ENCODE measurements at regions not wholly inside any gene's neighbourhood (a gene's known extent, or its start where the extent isn't known, plus 50 kb on each side); places are given as distances from the start of the nearest gene placed in this dataset.

DNA sequence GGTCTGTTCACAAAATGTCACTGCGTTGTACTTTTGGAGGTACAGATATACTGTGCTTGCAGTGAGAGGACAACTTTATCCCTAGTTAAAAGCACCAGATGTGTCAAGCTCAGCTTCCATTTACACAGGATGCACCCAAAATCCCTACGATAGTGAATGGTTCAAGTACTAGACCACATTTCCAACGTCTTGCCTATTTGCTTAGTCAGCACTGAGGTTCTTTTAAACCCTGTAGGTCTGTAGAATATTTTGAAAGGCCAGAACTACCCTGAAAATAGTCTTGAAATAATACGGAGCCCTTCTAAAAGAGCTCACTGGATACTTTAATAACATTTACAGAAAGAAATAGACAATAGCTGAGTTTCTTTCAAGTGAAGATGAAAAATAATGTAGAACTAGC lies 466.1 kb downstream of the FUT8 start:
- no peak for DNase-seq

DNA sequence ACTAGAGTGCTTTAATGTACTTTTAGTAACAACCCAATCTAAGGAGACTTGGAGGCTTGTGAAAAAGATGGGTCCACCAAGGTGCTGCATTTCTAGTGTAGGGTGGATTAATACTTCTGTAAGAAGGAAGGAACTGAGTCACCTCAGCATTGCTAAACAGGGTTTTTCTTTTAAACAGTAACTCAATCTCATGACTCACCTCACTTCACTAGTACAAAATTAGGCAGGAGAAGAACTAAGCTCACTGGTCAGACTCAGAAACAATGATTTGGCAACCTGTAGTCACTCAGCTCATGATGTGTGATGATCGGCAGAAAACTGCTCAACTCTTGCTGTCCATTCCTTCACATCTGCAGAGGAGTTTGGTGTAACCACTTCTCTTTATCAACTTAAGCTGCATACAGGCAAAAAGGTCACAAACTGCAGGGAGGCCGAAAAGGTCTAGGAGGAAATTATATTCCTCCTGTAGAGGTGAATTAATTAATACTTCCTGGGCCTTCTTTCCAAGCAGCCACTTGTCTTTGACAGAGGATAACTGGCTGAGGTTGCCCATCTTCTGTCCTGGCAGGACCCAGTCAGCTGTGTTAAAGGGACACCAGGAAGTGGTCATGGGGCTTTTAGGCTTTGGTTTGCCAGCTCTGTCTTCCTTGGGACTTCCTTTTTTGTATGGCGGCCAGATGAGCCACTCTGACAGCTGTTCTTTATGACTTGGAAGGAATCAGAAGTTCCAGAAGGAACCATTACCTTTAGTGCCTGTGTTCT lies 466.9 kb downstream of the FUT8 start:
- DNase-seq: no peak

DNA sequence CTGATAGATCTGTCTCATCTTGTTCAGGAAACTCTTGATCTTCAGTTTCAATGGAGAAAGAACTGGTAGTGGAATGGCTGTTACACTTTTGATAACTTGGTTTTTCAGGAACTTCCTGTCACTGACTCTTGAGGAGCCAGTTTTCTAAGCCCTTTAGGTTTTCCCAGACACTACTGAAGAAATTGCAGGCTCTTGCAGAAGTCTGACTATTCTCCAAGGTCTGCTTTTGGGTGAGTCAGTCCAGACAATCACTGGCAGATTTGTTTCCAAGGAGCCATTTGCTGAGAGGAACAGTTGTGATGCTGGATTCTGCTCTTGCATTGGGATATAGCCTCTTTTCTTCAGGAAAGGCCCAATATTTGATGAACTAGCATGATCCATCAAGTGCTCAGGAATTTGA lies 468.0 kb downstream of the FUT8 start:
- DNase-seq: no peak

DNA sequence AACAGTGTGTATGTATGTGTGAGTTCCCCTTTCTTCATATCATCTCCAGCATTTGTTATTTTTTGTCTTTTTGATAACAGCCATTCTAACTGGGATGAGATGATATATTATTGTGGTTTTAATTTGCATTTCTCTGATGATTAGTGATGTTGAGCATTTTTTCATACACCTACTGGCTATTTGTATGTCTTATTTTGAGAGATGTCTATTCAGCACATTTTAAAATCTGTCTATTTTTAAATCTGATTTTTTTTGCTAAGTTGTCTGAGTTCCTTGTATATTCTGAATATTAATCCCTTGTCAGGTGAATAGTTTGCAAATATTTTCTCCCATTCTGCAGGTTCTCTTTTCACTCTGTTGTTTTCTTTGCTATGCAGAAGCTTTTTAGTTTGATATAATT lies 469.1 kb downstream of the FUT8 start:
- no peak for DNase-seq

DNA sequence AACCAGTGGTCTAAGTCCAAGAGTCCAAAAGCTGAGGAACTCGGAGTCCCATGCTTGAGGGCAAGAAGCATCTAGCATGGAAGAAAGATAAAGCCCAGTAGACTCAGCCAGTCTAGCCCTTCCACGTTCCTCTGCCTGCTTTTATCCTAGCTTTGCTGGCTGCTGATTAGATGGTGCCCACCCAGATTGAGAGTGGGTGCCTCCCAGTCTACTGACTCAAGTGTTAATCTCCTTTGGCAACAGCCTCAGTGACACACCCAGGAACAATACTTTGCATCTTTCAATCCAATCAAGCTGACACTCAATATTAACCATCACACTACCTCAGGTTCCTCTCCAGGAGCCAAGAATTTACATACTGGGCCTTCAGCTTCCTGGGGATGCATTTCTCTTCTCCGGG lies 476.1 kb downstream of the FUT8 start:
- no peak for DNase-seq

DNA sequence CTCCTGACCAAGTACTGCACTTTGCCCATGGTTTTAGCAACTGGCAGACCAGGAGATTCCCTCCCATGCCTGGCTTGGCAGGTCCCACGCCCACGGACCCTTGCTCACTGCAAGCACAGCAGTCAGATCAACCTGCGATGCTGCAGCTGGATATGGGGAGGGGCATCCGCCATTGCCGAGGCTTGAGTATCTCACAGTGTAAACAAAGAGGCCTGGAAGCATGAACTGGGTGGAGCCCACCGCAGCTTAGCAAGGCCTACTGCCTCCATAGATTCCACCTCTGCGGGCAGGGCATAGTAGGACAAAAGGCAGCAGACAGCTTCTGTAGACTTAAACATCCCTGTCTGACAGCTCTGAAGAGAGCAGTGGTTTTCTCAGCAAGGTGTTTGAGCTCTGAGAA lies 479.8 kb downstream of the FUT8 start:
- peak; percentile 57 for DNase-seq

DNA sequence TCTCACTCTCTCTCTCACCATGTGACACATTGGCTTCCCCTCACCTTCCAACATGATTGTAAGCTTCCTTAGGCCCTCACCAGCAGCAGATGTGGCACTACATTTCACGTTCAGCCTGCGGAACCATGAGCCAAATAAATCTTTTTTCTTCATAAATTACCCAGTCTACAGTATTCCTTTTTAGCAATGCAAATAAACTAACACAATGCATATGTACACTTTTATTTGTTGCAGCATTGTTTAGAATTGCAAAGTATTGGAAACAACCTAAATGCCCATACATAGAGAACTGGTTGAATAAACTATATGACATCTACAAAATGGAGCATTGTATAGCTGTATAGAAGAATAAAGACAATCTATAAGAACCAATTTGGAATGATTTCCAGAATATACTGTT lies 487.6 kb downstream of the FUT8 start:
- DNase-seq: no peak

DNA sequence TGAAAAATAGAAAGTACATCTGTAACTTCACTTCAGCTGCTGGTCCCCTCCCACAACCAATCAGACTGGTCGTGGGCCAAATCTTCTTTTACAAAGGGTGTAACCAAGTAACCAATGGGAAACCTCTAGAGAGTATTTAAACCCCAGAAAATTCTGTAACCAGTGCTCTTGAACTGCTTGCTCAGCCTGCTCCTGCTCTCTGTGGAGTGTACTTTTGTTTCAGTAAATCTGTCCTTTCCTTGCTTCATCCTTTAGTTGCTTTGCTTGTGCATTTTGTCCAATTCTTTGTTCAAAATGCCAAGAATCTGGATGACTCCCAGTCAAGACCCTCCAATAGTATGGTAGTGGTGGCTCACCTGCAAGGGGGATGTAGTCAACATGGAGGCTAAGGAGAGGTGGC lies 489.1 kb downstream of the FUT8 start:
- DNase-seq: no peak

DNA sequence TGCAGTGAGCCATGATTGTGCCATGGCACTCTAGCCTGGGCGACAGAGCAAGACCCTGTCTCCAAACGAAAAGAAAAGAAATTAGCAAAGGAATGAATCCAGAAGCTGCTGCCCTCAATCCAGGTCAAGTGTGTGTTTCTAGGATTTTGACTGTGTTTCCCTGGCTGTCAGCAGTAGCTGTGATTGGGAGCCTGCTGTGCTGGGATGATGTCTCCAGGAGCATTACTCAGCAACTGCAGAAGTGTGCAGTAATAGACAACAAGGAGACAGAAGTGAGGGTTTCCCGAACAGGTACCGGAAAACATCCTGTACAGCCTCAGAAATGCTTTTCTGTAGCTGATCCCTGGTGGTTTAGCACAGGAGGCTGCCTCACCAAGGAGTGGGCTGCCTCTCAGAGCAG lies 492.5 kb downstream of the FUT8 start:
- no peak for DNase-seq

DNA sequence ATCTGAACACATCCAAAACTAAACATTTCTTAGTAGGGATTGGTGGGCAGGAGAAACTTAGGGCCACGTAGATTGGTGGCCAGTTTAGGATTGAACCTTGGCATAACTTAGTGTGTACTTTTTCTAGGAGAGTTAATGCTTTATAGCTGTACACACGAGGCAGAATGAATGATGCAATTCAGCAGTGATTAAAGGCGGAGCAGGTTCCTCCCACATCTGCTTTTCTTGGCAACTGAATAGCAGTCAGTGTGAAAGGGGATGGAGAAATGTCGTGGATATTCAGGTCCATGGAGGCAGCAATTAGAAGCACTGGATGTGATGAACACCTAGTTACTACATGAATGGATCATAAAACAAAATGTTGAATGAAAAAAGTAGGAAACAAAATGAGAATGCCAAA lies 493.8 kb downstream of the FUT8 start:
- DNase-seq: no peak

DNA sequence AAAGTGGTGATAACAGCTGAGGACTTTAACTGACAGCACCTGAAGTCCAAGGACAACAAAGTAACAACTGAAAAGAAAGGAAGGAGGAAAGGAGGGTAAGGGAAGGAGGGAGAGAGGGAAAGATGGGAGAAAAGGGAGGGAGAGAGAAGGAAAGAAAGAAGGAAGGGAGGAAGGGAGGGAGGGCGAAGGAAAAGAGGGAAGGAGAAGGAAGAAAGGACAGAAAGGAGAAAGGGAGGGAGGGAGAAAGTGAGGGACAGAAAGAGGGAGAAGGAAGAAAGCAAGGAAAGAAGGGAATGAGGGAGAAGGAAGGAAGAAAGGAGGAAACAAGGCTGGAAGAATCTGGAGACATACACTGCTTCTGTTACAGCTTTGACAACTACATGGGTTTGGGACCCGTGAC lies 494.4 kb downstream of the FUT8 start:
- no peak for DNase-seq

DNA sequence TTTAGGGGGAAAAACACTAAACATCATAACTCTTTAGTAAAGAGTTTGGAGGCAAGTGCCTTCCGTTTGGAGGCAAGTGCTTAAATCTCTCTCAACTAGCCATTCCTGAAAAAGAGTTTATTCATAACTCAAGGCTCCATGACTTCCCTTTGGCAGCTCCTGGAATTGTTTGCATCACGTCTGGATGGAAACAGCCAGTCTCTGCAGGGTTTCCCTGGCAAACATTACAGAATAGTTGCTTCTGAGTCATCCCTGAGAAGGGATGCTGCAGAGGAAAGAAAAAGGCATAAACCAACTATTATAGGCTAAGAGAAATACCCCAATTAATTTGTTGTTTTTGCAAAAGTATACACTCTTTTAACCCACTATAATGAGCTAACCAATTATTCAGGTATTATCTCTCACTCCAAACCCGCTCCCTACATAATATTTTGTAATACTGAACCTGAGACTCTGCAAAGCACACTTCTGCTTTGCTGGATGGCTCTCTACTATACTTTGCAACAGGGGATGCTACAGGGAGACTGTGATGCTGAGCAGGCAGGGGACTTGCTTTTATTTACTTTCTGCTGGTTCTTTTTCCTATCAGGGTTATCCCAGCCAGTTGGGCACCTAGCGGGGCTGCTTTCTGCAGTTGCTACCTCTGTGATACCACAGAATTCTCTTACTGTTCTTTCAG lies 497.7 kb downstream of the FUT8 start:
- peak; percentile 22 for DNase-seq

DNA sequence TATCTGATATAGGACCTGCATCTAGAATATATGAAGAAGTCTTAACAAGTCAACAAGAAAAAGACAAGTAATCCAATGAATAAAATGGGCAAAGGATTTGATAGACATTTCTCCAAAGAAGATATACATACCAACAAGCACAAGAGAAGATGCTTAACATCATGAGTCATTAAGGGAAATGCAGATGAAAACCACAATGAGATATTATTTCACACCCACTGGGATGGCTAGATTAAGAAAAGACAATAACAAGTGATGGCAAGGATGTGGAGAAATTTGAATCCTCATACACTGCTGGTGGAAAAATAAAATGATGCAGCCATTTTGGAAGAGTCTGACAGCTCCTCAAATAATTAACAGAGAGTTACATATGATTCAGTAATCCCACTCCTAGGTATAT lies 502.6 kb downstream of the FUT8 start:
- no peak for DNase-seq

DNA sequence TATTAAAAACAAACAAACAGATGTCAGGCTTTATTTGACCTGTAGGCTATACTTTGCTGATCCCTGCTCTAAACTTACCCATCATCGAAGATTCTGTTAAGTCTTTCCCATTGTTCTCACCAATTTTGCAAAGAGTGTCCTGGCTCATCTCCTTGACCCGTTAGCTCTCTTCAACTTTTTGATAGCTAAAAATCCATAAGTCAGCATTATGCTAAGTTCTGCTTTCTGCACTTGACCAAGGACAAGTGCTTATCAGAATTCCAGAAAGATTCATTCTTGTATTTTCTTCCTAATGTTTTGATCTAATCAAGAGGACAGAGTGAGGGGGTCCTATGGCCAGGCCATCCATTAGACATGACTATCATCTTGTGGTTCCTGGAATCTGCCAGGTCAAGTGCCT lies 503.5 kb downstream of the FUT8 start:
- no peak for DNase-seq

DNA sequence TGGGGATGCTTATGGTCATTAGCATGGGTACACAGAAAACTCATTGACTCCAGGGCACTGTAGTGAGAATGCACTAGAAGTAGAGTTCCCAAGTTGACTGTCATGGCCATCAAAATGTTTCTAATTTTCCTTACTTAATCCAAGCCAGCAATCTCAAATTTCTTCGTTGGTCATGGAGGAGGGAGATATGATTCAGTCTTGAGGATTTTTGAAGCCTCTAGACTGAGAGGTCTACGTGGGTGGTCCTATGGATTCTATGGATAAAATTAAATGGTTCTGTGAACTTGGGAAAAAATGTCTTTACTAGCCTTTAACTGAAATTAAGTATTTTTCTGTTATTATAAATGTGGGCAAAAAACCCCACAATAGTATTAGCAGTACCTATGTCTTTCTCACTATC lies 508.5 kb downstream of the FUT8 start:
- DNase-seq: no peak

DNA sequence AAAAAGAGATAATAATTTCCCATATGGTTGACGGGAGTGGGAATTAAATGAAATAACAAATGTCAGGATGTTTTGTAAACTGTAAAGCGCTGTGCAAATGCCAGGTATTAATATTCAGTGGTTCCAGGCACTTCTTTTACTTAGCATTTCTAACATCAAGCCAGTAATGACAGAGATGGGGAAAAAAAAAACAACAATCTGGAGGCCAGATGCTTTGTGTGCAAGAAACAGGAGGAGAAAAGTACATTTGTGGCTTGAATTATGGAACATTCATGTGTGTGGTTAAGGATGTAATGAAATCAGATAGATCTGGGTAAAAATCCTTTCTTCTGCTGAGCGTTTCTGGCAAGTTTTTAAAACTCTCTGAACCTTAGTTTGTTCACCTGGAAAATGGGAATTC lies 509.6 kb downstream of the FUT8 start:
- no peak for DNase-seq

DNA sequence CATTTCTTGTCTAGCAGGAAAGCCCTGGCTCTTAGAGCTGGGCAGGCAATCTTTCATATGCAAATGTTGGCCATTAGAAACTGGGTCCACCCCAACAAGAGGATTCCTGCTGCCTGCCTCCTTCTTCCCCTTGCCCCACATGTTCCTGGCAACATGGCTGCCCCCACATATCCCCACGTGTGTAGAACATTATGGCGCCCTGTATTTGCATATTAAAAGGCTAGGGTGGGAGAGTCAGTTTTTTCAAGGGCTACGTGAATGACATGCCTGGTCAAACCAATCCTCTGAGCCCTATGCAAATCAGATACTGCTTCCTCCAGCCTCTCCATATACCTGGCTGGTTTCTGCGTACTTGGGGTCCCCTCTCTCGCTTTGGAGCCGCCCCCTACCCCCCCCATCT lies 514.0 kb downstream of the FUT8 start:
- DNase-seq: no peak

DNA sequence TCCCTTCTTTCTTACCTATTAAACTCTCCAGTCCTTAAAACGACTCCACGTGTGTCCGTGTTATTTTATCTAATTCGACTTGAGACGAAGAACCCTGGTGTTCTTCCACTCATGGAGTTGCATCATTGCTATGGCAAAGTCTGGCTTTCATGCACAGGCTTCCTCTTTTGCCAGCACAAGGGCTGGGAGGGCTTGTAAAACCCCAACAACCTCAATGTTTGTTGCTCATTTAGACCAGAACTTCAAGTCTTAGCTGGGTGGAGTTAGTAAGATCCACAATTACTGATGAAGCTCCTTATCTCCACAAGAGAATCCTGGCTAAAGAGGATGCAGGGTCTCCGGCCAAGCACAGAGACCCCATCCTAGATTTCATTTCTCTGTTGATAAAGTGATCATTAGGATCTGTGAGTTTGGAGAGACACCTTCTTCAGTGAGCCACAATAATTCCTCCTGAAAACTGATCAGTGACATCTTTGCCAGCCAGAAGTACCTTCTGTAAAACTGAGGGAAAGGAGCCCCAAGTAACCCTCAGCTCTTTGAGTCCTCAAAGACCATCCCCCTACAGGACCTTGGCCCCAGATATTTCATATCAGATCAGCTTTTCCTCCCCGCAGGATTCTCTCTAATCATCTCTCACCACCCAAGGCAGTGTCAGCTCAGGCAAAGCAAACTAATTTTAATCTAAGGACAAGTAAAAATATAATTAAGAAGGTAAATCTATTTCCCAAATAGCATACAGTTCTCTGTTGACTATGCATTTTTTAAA lies 514.6 kb downstream of the FUT8 start:
- no peak for DNase-seq

DNA sequence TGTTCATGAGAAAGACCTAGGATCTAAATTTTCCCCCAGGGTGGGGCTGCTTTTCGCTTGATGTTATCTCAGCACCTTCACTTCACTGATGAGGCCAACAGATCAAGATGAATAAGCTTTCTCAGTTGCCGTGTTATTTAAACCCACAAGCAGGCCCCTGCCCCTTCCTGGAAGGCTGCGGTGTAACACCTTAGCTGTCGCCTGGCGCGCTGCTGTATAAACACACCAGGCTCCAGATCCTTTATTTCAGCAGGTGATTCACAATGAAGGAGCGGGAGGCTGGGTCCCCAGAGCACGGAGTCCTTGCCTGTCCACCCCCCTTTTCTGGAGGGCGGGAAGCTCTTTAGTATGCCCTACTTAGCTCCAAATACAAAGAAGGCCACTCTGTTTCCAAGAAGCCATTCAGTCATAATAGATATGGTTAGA lies 515.4 kb downstream of the FUT8 start:
- peak; percentile 73 for DNase-seq

DNA sequence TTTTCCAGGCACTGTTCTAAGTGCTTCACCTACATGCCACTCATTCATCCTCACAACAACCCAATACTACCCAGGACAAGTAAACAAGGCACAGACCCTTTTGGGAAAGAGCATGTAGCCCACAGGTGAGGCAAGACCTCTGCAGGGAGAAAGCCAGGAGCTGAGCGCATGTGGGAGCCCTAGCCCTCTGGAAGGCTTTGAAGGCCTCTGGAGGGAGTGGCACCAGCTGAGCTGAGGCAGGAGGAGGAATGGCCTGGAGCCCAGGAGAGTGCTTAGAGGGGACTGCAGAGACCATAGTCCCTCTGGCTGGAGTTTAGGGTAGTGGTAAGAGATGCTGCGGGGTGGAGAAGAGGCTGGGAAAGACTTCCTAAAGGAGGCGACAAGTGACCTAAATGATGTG lies 516.5 kb downstream of the FUT8 start:
- no peak for DNase-seq

DNA sequence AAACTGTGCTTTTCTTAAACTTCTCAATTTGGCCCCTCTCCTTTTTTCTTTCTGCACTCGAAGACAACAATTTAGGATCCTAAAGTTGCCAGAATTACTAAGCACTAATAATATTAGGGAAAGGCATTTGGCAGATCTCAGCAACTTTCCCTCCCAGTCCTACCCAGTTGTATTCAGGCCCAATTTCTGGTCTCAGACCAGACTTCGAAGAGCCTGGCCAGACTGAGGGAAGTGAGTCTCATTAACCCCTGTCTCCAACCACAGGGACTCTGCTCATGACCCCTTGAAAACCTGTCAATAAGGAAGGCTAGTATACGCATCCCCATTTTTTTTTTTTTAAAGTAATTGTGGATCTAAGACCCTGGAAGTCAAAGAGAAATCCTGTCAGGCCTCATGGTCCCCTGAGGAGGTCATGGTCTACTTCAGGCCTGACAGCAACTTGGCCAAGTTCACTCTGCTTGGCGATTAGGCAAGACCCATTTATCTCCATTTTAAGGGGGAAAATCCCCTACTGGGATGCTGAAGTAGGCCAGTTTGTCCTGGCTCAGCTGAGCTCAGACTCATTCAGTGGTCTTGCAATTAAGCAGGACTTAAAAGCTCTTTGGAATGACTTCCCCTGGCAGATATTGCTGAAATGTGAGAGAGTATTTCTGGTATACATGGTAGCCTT lies 521.0 kb downstream of the FUT8 start:
- no peak for DNase-seq

DNA sequence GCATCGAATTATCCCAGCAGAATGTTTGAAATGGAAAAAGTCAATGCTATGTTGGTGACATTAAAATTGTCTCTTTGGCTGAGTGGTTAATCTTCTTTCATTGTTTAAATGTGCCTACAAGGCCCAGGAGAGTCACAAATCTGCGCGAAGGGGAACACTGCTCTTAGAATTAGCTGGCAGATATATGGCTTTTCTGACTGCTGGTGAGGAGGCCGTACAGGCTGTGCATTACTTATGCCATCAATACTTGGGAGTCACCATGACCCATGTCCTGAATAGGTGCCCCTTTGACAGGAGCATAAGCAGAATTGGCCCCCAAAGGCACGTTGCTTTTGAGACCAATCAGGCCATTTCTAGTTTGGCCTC lies 521.5 kb downstream of the FUT8 start:
- DNase-seq: no peak

DNA sequence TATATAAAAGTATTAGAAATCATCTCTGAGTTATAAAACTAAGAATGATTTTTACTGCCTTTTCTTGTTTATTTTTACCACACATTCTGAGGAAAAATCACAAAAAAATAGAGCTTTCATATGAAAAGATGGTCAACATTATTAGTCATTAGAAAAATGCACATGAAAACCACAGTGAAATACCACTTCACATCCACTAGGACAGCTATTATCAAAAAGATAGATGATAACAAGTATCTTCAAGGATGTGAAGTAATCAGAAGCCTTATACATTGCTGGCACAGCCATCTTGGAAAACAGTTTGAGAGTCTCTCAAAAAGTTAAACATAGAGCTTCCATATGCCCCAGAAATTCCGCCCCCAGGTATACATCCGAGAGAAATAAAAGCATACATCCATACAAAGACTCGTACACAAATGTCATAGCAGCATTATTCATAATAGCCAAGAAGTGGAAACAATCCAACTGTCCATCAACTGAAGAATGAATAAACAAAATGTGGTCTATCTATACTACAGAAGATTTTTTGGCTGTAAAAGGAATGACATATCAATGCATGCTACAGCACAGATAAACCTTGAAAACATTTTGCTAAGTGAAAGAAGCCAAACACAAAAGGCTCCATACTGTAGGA lies 523.9 kb downstream of the FUT8 start:
- no peak for DNase-seq

Data from NCI-H345 (cell line).